SK-N-SH treated with all-trans-retinoic acid at 6 μM for 48 hours (cell line): ENCODE measurements at regions not wholly inside any gene's neighbourhood (a gene's known extent, or its start where the extent isn't known, plus 50 kb on each side); places are given as distances from the start of the nearest gene placed in this dataset.

Experiments
- ATAC-seq: fragments of 200-7000 bp; cut with Tn5 transposase; 3 replicates; pipeline ENCODE4 v1.9.1; 2020; ENCODE audit warnings: mild to moderate bottlenecking, moderate library complexity
- ARNTL ChIP-seq: fragments of 450-650 bp; formaldehyde crosslinking; IDR thresholded peaks from 2 replicates; pipeline ENCODE4 v1.5.0; 2020; ENCODE audit warnings: low read depth, mild to moderate bottlenecking, moderate library complexity, borderline replicate concordance
- BACH2 ChIP-seq: fragments of 250-450 bp; sonication (Bioruptor Pico); IDR thresholded peaks from 2 replicates; pipeline ENCODE4 v1.9.0; 2021; ENCODE audit warnings: mild to moderate bottlenecking, borderline replicate concordance
- CSDC2 ChIP-seq: fragments of 250-450 bp; sonication (Bioruptor Pico); IDR thresholded peaks from 2 replicates; pipeline ENCODE4 v1.5.0; 2020; ENCODE audit warnings: mild to moderate bottlenecking, moderate library complexity
- CSRNP3 ChIP-seq: fragments of 250-450 bp; sonication (Bioruptor Pico); IDR thresholded peaks from 2 replicates; pipeline ENCODE4 v1.5.1; 2021; ENCODE audit warnings: mild to moderate bottlenecking, moderate library complexity
- ESRRG ChIP-seq: fragments of 250-450 bp; sonication (Bioruptor Pico); IDR thresholded peaks from 2 replicates; pipeline ENCODE4 v1.6.1; 2021; ENCODE audit warnings: mild to moderate bottlenecking
- GLIS3 ChIP-seq: fragments of 250-450 bp; sonication (Bioruptor Pico); IDR thresholded peaks from 2 replicates; pipeline ENCODE4 v1.5.0; 2020; ENCODE audit warnings: mild to moderate bottlenecking, moderate library complexity
- ISL1 ChIP-seq: fragments of 250-450 bp; sonication (Bioruptor Pico); IDR thresholded peaks from 2 replicates; pipeline ENCODE4 v2.1.2; 2022; ENCODE audit warnings: mild to moderate bottlenecking, moderate library complexity
- OSR1 ChIP-seq: fragments of 250-450 bp; sonication (Bioruptor Pico); IDR thresholded peaks from 2 replicates; pipeline ENCODE4 v1.8.0; 2022; ENCODE audit warnings: moderate library complexity, mild to moderate bottlenecking, inconsistent platforms
- PPARA ChIP-seq: fragments of 250-450 bp; sonication (Bioruptor Pico); IDR thresholded peaks from 2 replicates; pipeline ENCODE4 v1.5.0; 2020; ENCODE audit warnings: mild to moderate bottlenecking, borderline replicate concordance
- RARB ChIP-seq: fragments of 250-450 bp; sonication (Bioruptor Pico); IDR thresholded peaks from 2 replicates; pipeline ENCODE4 v1.8.0; 2021; ENCODE audit warnings: mild to moderate bottlenecking, moderate library complexity
- SNAI2 ChIP-seq: fragments of 250-450 bp; sonication (Bioruptor Pico); IDR thresholded peaks from 2 replicates; pipeline ENCODE4 v1.5.0; 2020; ENCODE audit warnings: mild to moderate bottlenecking, moderate library complexity
- TCF4 ChIP-seq: fragments of 250-450 bp; sonication (Bioruptor Pico); IDR thresholded peaks from 2 replicates; pipeline ENCODE4 v1.8.0; 2021; ENCODE audit warnings: mild to moderate bottlenecking, moderate library complexity, borderline replicate concordance
- TOX ChIP-seq: fragments of 250-450 bp; sonication (Bioruptor Pico); IDR thresholded peaks from 2 replicates; pipeline ENCODE4 v1.8.0; 2021; ENCODE audit warnings: mild to moderate bottlenecking, moderate library complexity, borderline replicate concordance
- TSHZ2 ChIP-seq: fragments of 250-450 bp; sonication (Bioruptor Pico); IDR thresholded peaks from 2 replicates; pipeline ENCODE4 v1.5.0; 2020; ENCODE audit warnings: mild to moderate bottlenecking, moderate library complexity
- ZC3H10 ChIP-seq: fragments of 250-450 bp; sonication (Bioruptor Pico); IDR thresholded peaks from 2 replicates; pipeline ENCODE4 v1.5.1; 2021; ENCODE audit warnings: mild to moderate bottlenecking, moderate library complexity
- ZFP3 ChIP-seq: fragments of 250-450 bp; sonication (Bioruptor Pico); IDR thresholded peaks from 2 replicates; pipeline ENCODE4 v1.5.0; 2020; ENCODE audit warnings: mild to moderate bottlenecking, moderate library complexity
- ZFP30 ChIP-seq: fragments of 450-650 bp; formaldehyde crosslinking; IDR thresholded peaks from 2 replicates; pipeline ENCODE4 v1.5.0; 2022; ENCODE audit warnings: mild to moderate bottlenecking, moderate library complexity
- ZNF565 ChIP-seq: fragments of 450-650 bp; formaldehyde crosslinking; conservative IDR thresholded peaks from 2 replicates; pipeline ENCODE4 v1.5.0; 2020; ENCODE audit warnings: low read depth, mild to moderate bottlenecking, moderate library complexity
- ZNF70 ChIP-seq: fragments of 450-650 bp; formaldehyde crosslinking; IDR thresholded peaks from 2 replicates; pipeline ENCODE4 v1.5.0; 2020; ENCODE audit warnings: mild to moderate bottlenecking, moderate library complexity
- ZNF8 ChIP-seq: fragments of 450-650 bp; formaldehyde crosslinking; IDR thresholded peaks from 2 replicates; pipeline ENCODE4 v1.5.0; 2020; ENCODE audit warnings: mild to moderate bottlenecking, moderate library complexity
- TF ChIP-seq, protein P1 (sequence below): fragments of 250-450 bp; sonication (Bioruptor Pico); IDR thresholded peaks from 2 replicates; pipeline ENCODE4 v1.8.0; 2021; ENCODE audit warnings: low read depth, mild to moderate bottlenecking, moderate library complexity, borderline replicate concordance
- TF ChIP-seq, protein P2 (sequence below): fragments of 250-450 bp; sonication (Bioruptor Pico); IDR thresholded peaks from 2 replicates; pipeline ENCODE4 v1.5.1; 2020; ENCODE audit warnings: low read depth, mild to moderate bottlenecking, moderate library complexity
- TF ChIP-seq, protein P3 (sequence below): fragments of 250-450 bp; sonication (Bioruptor Pico); IDR thresholded peaks from 2 replicates; pipeline ENCODE4 v1.8.0; 2020; ENCODE audit warnings: mild to moderate bottlenecking, moderate library complexity, borderline replicate concordance

DNA sequence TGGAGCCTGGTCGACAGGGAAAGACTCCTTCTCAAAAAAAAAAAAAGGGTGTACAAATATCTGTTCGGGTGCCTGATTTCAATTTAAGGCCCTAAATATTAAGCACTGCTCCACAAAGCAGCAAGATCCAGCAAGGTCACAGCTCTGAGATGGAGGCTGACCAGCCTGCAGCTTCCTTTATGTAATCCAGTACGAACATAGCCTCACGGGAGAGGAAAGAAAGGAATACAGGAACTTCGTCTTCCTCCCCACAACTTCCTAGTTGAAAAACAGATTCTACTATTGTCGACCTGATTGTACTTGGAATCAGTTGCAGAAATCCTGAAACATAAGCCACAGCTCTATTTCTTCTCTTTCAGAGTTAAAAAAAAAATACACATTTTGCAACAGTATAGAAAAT is 53.5 kb upstream of the TBC1D9 start:
- no peak for TF ChIP-seq ZFP30 (CRISPR knock-in tag)
- TF ChIP-seq ESRRG (CRISPR knock-in tag) = no peak
- TF ChIP-seq ARNTL (CRISPR knock-in tag) = no peak
- no peak for TF ChIP-seq TSHZ2 (CRISPR knock-in tag)
- TF ChIP-seq, protein P1, sequence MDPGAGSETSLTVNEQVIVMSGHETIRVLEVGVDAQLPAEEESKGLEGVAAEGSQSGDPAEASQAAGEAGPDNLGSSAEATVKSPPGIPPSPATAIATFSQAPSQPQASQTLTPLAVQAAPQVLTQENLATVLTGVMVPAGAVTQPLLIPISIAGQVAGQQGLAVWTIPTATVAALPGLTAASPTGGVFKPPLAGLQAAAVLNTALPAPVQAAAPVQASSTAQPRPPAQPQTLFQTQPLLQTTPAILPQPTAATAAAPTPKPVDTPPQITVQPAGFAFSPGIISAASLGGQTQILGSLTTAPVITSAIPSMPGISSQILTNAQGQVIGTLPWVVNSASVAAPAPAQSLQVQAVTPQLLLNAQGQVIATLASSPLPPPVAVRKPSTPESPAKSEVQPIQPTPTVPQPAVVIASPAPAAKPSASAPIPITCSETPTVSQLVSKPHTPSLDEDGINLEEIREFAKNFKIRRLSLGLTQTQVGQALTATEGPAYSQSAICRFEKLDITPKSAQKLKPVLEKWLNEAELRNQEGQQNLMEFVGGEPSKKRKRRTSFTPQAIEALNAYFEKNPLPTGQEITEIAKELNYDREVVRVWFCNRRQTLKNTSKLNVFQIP (CRISPR knock-in tag) = no peak
- TF ChIP-seq ZFP3 (CRISPR knock-in tag) = no peak
- TF ChIP-seq ZNF565 (CRISPR knock-in tag) = no peak
- no peak for TF ChIP-seq ISL1
- no peak for TF ChIP-seq ZNF8 (CRISPR knock-in tag)
- no peak for TF ChIP-seq SNAI2 (CRISPR knock-in tag)
- TF ChIP-seq ZC3H10 (CRISPR knock-in tag) = no peak
- no peak for TF ChIP-seq TOX (CRISPR knock-in tag)
- TF ChIP-seq RARB (CRISPR knock-in tag) = no peak
- TF ChIP-seq PPARA (CRISPR knock-in tag) = no peak
- TF ChIP-seq TCF4 (CRISPR knock-in tag) = no peak
- TF ChIP-seq CSRNP3 (CRISPR knock-in tag) = no peak
- no peak for TF ChIP-seq GLIS3 (CRISPR knock-in tag)
- TF ChIP-seq, protein P2, sequence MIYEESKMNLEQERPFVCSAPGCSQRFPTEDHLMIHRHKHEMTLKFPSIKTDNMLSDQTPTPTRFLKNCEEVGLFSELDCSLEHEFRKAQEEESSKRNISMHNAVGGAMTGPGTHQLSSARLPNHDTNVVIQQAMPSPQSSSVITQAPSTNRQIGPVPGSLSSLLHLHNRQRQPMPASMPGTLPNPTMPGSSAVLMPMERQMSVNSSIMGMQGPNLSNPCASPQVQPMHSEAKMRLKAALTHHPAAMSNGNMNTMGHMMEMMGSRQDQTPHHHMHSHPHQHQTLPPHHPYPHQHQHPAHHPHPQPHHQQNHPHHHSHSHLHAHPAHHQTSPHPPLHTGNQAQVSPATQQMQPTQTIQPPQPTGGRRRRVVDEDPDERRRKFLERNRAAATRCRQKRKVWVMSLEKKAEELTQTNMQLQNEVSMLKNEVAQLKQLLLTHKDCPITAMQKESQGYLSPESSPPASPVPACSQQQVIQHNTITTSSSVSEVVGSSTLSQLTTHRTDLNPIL (CRISPR knock-in tag) = no peak
- TF ChIP-seq, all 23 proteins: peak for 0
- no peak for ATAC-seq

DNA sequence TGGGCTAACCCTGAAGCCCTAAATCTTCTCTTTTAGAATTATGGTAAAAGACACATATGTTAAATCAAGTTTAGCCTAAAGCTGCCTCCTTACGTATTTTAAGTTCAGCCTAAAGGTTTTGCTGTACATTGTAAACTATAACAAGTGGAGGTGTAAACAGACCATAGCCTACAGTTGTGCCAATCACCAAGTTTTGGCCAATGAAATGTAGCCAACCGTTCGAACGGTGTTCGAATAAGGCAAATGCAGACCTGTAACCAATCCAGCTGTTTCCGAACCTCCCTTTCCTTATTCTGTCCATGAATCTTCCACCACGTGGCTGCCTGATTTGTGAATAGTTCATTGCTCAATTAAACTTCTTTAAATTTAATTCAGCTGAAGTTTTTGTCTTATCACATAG is 52.1 kb upstream of the TBC1D9 start:
- no peak for ATAC-seq
- no peak for TF ChIP-seq GLIS3 (CRISPR knock-in tag)
- TF ChIP-seq ZNF8 (CRISPR knock-in tag) = no peak
- TF ChIP-seq CSDC2 (CRISPR knock-in tag) = no peak
- TF ChIP-seq ZC3H10 (CRISPR knock-in tag) = no peak
- no peak for TF ChIP-seq ZFP30 (CRISPR knock-in tag)
- TF ChIP-seq ZNF565 (CRISPR knock-in tag) = no peak
- TF ChIP-seq CSRNP3 (CRISPR knock-in tag) = no peak
- no peak for TF ChIP-seq ZFP3 (CRISPR knock-in tag)
- no peak for TF ChIP-seq RARB (CRISPR knock-in tag)
- TF ChIP-seq BACH2 (CRISPR knock-in tag) = no peak
- TF ChIP-seq ARNTL (CRISPR knock-in tag) = no peak
- TF ChIP-seq ESRRG (CRISPR knock-in tag) = no peak
- TF ChIP-seq, protein P1 (CRISPR knock-in tag) = no peak
- TF ChIP-seq, protein P3, sequence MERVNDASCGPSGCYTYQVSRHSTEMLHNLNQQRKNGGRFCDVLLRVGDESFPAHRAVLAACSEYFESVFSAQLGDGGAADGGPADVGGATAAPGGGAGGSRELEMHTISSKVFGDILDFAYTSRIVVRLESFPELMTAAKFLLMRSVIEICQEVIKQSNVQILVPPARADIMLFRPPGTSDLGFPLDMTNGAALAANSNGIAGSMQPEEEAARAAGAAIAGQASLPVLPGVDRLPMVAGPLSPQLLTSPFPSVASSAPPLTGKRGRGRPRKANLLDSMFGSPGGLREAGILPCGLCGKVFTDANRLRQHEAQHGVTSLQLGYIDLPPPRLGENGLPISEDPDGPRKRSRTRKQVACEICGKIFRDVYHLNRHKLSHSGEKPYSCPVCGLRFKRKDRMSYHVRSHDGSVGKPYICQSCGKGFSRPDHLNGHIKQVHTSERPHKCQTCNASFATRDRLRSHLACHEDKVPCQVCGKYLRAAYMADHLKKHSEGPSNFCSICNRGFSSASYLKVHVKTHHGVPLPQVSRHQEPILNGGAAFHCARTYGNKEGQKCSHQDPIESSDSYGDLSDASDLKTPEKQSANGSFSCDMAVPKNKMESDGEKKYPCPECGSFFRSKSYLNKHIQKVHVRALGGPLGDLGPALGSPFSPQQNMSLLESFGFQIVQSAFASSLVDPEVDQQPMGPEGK (CRISPR knock-in tag) = no peak
- no peak for TF ChIP-seq OSR1 (CRISPR knock-in tag)
- TF ChIP-seq ISL1 = no peak
- no peak for TF ChIP-seq SNAI2 (CRISPR knock-in tag)
- TF ChIP-seq ZNF70 (CRISPR knock-in tag) = no peak
